GM19397 (cell line): ENCODE measurements at regions not wholly inside any gene's neighbourhood (a gene's known extent, or its start where the extent isn't known, plus 50 kb on each side); places are given as distances from the start of the nearest gene placed in this dataset.
"Not testable (repeated sequence)": the region's sequence is repeated elsewhere in the genome, so short reads cannot be mapped to it uniquely, and the experiment has no call there.

Experiments
- ATAC-seq: cut with Tn5 transposase; IDR thresholded peaks from one replicate; pipeline ENCODE4 v1.9.1; 2021; ENCODE audit warnings: mild to moderate bottlenecking, moderate library complexity; ENCODE audit not compliant: unreplicated experiment

GRCh38 chr11:43172477-43172876, 139.3 kb upstream of the API5 start:
- no peak for ATAC-seq

GRCh38 chr11:43177975-43178374, 133.8 kb upstream of the API5 start:
- no peak for ATAC-seq

GRCh38 chr11:43194459-43194858, 117.3 kb upstream of the API5 start:
- not testable (repeated sequence) for ATAC-seq

GRCh38 chr11:43197379-43197778, 114.4 kb upstream of the API5 start:
- ATAC-seq = no peak

GRCh38 chr11:43200031-43200430, 111.8 kb upstream of the API5 start:
- no peak for ATAC-seq

GRCh38 chr11:43212279-43212678, 99.5 kb upstream of the API5 start:
- ATAC-seq = no peak

GRCh38 chr11:43214471-43214870, 97.3 kb upstream of the API5 start:
- ATAC-seq = no peak

- no peak for ATAC-seq
Observed at GRCh38 chr11:43217849-43218248, 93.9 kb upstream of the API5 start.

- ATAC-seq = no peak
Observed at GRCh38 chr11:43222215-43222614, 89.6 kb upstream of the API5 start.

GRCh38 chr11:43223026-43223425, 88.8 kb upstream of the API5 start:
- no peak for ATAC-seq

- no peak for ATAC-seq
Observed at GRCh38 chr11:43234881-43235280, 76.9 kb upstream of the API5 start.

GRCh38 chr11:43238341-43238740, 73.5 kb upstream of the API5 start:
- no peak for ATAC-seq

GRCh38 chr11:43239791-43240190, 72.0 kb upstream of the API5 start:
- no peak for ATAC-seq

- no peak for ATAC-seq
Observed at GRCh38 chr11:43242401-43242800, 69.4 kb upstream of the API5 start.

GRCh38 chr11:43243927-43244326, 67.9 kb upstream of the API5 start:
- no peak for ATAC-seq

- ATAC-seq = no peak
Observed at GRCh38 chr11:43245466-43245865, 66.3 kb upstream of the API5 start.

GRCh38 chr11:43250309-43250708, 61.5 kb upstream of the API5 start:
- no peak for ATAC-seq

GRCh38 chr11:43261775-43262174, 50.0 kb upstream of the API5 start:
- ATAC-seq = no peak
